MM.1S (cell line): ENCODE measurements at regions not wholly inside any gene's neighbourhood (a gene's known extent, or its start where the extent isn't known, plus 50 kb on each side); places are given as distances from the start of the nearest gene placed in this dataset.
"Not testable (repeated sequence)": the region's sequence is repeated elsewhere in the genome, so short reads cannot be mapped to it uniquely, and the experiment has no call there.

Source experiments
- CTCF ChIP-seq: fragments of 300-600 bp; sonication (generic); IDR thresholded peaks from 2 replicates; pipeline ENCODE4 v1.5.1; 2016; ENCODE audit warnings: antibody characterized with exemption, low read length, mixed read lengths
- EZH2 ChIP-seq: fragments of 300-600 bp; sonication (generic); optimal IDR thresholded peaks from 2 replicates; pipeline ENCODE3; 2017; ENCODE audit warnings: low read depth, mild to moderate bottlenecking, antibody characterized with exemption, low read length, mixed read lengths
- EZH2phosphoT487 ChIP-seq: fragments of 300-600 bp; sonication (generic); IDR thresholded peaks from 2 replicates; pipeline ENCODE4 v1.6.1; 2018; ENCODE audit warnings: antibody characterized with exemption, low read length

- not testable (repeated sequence) for TF ChIP-seq CTCF, EZH2, EZH2phosphoT487
Observed at GRCh38 chr11:103739074-103739796, 297.2 kb upstream of the DDI1 start.
